ENCODE measurements at regions not wholly inside any gene's neighbourhood (a gene's known extent, or its start where the extent isn't known, plus 50 kb on each side); places are given as distances from the start of the nearest gene placed in this dataset.

DNA sequence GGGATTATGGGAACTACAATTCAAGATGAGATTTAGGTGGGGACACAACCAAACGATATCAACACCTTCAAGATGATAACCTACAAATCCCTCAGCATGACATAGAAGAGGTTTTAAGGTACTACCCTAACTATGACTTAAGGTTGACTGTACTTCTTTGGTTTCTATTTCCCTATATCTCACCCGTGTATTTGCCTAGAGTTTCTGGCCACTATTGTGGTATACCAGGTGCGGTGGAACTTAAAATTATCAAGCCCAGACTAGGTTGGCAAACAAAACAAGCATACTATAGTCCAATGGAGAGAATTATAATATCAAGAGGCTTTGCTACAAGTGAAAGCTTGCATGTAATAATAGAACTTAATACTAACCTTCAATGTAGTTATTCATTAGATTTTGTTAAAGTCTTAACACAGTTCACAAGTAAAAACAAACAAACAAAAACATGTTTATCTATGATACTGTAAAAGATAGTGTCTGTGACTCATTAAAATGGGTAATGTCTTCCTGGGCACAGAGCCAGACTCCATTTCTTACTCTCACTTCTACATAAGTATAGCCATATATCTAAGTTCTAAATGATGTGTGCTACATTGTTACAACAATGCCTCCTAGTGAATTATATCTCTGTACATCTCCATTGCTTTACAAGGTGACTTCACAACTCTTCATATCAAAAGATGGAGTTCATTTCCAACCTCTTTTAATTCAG is 479.1 kb downstream of the ZBBX start:
- no peak for TF ChIP-seq CTCF (IDR thresholded peaks at IDR 0.05; ENCODE audit: low read depth, low read length, missing control alignments)
- no peaks in the 10 kb centered on the region for H3K36me3 ChIP-seq (replicated peaks)
- in situ Hi-C loops (cut with HindIII; ENCODE audit: low pct_ligation_motif_present, low sequenced_read_pairs), result no loop called here
- H3K27me3 ChIP-seq (replicated peaks), result no peaks in the 10 kb centered on the region
- H3K27ac ChIP-seq, result no peak overlapping the region
- no peak overlapping the region for H3K4me3 ChIP-seq (ENCODE audit: low read depth, low read length)
- no peak for DNase-seq

DNA sequence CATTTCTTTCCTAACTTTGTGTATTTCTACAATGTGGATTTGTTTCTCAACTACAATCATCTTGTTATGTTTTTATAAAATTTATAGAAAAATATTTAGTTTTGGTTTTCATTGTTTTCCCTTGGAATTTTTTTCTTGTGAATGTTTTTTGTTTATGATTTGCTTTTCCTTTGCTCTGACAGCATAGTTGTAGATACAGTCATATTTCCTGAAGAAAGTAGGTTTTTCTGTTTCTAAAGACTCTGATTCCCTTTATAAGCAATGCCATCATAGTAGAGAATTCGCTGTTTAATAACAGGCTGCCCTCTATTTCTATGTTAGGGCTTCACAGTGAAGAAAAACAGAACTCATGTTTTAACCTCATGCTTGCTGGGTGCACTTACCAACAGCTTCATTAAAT is 482.3 kb downstream of the ZBBX start:
- Histone ChIP-seq H3K36me3 (replicated peaks) (no peaks in the 10 kb centered on the region), H3K27ac (no peak overlapping the region), H3K4me3 (ENCODE audit: low read depth, low read length) (no peak overlapping the region), H3K27me3 (replicated peaks) (no peaks in the 10 kb centered on the region)
- TF ChIP-seq CTCF (IDR thresholded peaks at IDR 0.05; ENCODE audit: low read depth, low read length, missing control alignments), result no peak
- no peak for DNase-seq
- in situ Hi-C loops (cut with HindIII; ENCODE audit: low pct_ligation_motif_present, low sequenced_read_pairs), result no loop called here

- no peak for DNase-seq
- H3K36me3 ChIP-seq (replicated peaks), result no peaks in the 10 kb centered on the region
- TF ChIP-seq CTCF (IDR thresholded peaks at IDR 0.05; ENCODE audit: low read depth, low read length, missing control alignments), result no peak
- no peak overlapping the region for H3K4me3 ChIP-seq (ENCODE audit: low read depth, low read length)
- in situ Hi-C loops (cut with HindIII; ENCODE audit: low pct_ligation_motif_present, low sequenced_read_pairs), result no loop called here
- H3K27me3 ChIP-seq (replicated peaks), result no peaks in the 10 kb centered on the region
- no peak overlapping the region for H3K27ac ChIP-seq
These were observed 490.9 kb downstream of the ZBBX start for GRCh38 chr3:166889241-166889640.

DNA sequence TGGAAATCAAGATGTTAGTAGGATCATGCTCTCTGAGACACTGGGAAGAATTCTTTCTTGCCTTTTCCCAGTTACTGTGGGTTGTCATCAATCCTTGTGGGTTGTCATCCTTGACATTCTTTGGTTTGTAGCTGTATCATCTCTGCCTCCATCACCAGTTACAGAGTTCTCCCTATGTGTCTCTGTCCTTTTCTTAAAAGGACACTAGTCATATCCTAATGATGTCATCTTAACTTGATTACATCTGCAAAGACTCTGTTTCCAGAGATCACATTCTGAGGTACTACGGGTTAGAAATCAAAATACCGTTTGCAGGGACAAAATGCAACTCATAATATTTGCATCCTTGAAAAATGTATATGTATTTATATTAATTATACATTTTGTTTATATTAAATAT is 500.4 kb downstream of the ZBBX start:
- no peaks in the 10 kb centered on the region for H3K27me3 ChIP-seq (replicated peaks)
- in situ Hi-C loops (cut with HindIII; ENCODE audit: low pct_ligation_motif_present, low sequenced_read_pairs), result no loop called here
- no peak overlapping the region for H3K4me3 ChIP-seq (ENCODE audit: low read depth, low read length)
- no peak overlapping the region for H3K27ac ChIP-seq
- no peak for TF ChIP-seq CTCF (IDR thresholded peaks at IDR 0.05; ENCODE audit: low read depth, low read length, missing control alignments)
- H3K36me3 ChIP-seq (replicated peaks), result no peaks in the 10 kb centered on the region
- no peak for DNase-seq

- Histone ChIP-seq H3K36me3 (replicated peaks) (no peaks in the 10 kb centered on the region), H3K27ac (no peak overlapping the region), H3K4me3 (ENCODE audit: low read depth, low read length) (no peak overlapping the region), H3K27me3 (replicated peaks) (no peaks in the 10 kb centered on the region)
- TF ChIP-seq CTCF (IDR thresholded peaks at IDR 0.05; ENCODE audit: low read depth, low read length, missing control alignments), result no peak
- DNase-seq, result no peak
- in situ Hi-C loops (cut with HindIII; ENCODE audit: low pct_ligation_motif_present, low sequenced_read_pairs), result no loop called here
These were observed 502.1 kb downstream of the ZBBX start for GRCh38 chr3:166877971-166878370.

All from brain microvascular endothelial cell (primary cell).